Esophagus squamous epithelium (tissue), 5 donors: ENCODE measurements at regions not wholly inside any gene's neighbourhood (a gene's known extent, or its start where the extent isn't known, plus 50 kb on each side); places are given as distances from the start of the nearest gene placed in this dataset.

Experiments used
- DNase-seq: peaks from one replicate; lab custom pipeline; 2025; lab: John Stamatoyannopoulos, UW
- H3K27ac ChIP-seq, 4 donors: fragments of 200-600 bp; sonication (generic); one replicate each; pipeline ENCODE4 v1.5.1; 2016 to 2019; ENCODE audit warnings: mild to moderate bottlenecking in 1 of 4
- H3K27me3 ChIP-seq, 4 donors: fragments of 200-600 bp; sonication (generic); 1 replicate in 3 of 4; 2 replicates in 1 of 4; pipeline versions ENCODE4 v1.5.1 to v1.6.0; 2017 to 2021; ENCODE audit warnings: antibody characterized with exemption in 1 of 4
- H3K36me3 ChIP-seq, 3 donors: fragments of 200-600 bp; sonication (generic); one replicate each; pipeline ENCODE4 v1.5.1; 2016 to 2019
- H3K4me1 ChIP-seq, 3 donors: fragments of 200-600 bp; sonication (generic); one replicate each; pipeline ENCODE4 v1.5.1; 2017 to 2019
- H3K4me3 ChIP-seq, 4 donors: fragments of 200-600 bp; sonication (generic); 1 replicate in 3 of 4; 2 replicates in 1 of 4; pipeline ENCODE4 v1.5.1; 2016 to 2019; ENCODE audit warnings: mild to moderate bottlenecking in 2 of 4, moderate library complexity in 1 of 4
- H3K9me3 ChIP-seq, 3 donors: fragments of 200-600 bp; sonication (generic); one replicate each; pipeline ENCODE4 v1.5.1; 2016 to 2019
- CTCF ChIP-seq, 6 experiments: fragments of 450-650 bp in 4 of 6; fragments of 200-600 bp in 2 of 6; sonication (generic) in 2 of 6; IDR thresholded peaks; one replicate each; pipeline ENCODE4 v1.5.1; 2016 to 2019; ENCODE audit warnings: antibody characterized with exemption in 6 of 6, mild to moderate bottlenecking in 4 of 6, moderate library complexity in 4 of 6
- POLR2A ChIP-seq, 4 donors: fragments of 450-650 bp; IDR thresholded peaks; one replicate each; pipeline ENCODE4 v1.6.1; 2017; ENCODE audit warnings: antibody characterized with exemption in 4 of 4, mild to moderate bottlenecking in 4 of 4, moderate library complexity in 3 of 4
- WGBS, 2 donors: methylation state at CpG; one replicate each; pipeline ENCODE4 v1.1.5; 2018; 5-methylcytosine and 5-hydroxymethylcytosine counted together
- intact Hi-C: fragments of 100-400 bp; cut with DNase I; formaldehyde crosslinking; loops from one replicate; pipeline ENCODE4 v1.15.0; 2022
- donor health status: DM: yes; HTN: yes; CAD: no.

GRCh38 chr14:94963051-94963450 is 193.1 kb upstream of the GSC start:
- no peak for DNase-seq
- Histone ChIP-seq H3K4me3 (no peak overlapping the region), H3K36me3 (no peaks in the 10 kb centered on the region), H3K9me3 (no peaks in the 10 kb centered on the region), H3K4me1 (no peaks in the 10 kb centered on the region), H3K27ac (no peak overlapping the region), H3K27me3 (peaks cover 0 to 31% (median 0%) of the 10 kb centered on the region in 4 donors)
- TF ChIP-seq CTCF (IDR thresholded peaks at IDR 0.05) (no peak), POLR2A (IDR thresholded peaks at IDR 0.05) (no peak)
- intact Hi-C loops: no loop called here
- 77 to 79% methylated on average over 8 of the region's 8 CpGs for WGBS, 2 donors

DNA sequence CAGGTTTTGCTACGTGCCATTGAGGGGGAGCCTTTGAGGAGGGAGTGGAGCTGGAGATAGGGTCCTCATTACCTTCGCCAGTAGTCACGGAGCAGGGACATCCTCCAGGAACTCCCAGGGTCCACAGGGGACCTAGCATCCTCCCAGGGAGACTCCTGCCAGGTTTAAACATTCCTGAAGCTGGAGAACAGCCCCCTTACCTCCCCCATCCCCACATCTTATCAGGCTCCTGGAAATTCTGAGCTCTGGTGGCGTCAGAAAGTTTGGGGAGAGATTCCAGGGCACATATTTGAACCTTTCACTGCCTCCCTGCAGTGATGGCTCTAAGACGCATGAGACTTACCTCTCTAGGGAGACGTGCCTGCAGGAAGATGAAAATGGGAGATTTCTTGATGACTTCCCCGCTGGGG is 192.3 kb upstream of the GSC start:
- Histone ChIP-seq H3K4me3 (no peak overlapping the region), H3K4me1 (no peaks in the 10 kb centered on the region), H3K27ac (no peak overlapping the region), H3K9me3 (no peaks in the 10 kb centered on the region), H3K36me3 (no peaks in the 10 kb centered on the region), H3K27me3 (peaks cover 0 to 40% (median 0%) of the 10 kb centered on the region in 4 donors)
- DNase-seq: no peak
- WGBS, 2 donors: 43 to 45% methylated on average over 5 of the region's 7 CpGs
- TF ChIP-seq POLR2A (IDR thresholded peaks at IDR 0.05): no peak
- TF ChIP-seq CTCF (IDR thresholded peaks at IDR 0.05): no peak
- intact Hi-C loops: no loop called here

DNA sequence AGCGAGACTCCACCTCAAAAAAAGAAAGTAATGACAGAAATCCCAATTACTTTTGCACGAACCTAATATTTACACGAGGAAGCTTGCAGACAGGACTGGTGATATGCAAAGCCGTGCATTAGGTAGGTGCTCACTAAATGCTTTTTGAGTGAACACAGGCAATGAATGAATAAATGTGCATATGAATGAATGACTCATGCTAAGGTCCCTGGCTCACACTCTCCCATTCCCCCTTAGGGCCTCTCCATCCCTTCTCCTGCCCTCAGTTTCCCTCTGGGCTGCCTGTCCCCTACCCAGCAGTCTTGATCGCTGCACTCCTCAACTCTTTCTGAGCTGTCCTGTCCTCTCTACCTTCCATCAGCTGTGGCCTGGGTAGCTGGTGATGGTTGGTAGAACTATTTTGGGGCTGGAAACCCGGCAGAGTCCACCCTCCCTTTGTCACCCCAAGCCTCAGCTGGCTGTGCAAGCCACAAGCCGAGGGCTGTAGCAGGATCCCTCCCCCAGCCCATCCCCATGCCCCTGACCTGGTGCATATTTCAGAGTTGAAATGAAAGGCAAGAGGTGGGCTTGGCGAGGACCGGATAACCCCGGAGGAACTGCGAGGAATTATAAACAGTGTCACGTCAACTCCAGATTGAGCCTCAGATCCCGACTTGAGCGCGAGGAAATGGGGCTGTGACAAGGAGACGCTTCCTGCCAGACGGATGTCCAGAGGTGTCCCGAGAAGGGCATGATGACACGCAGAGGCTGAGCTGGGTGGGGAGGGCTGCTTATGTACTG is 191.7 kb upstream of the GSC start:
- Histone ChIP-seq H3K36me3 (no peaks in the 10 kb centered on the region), H3K9me3 (no peaks in the 10 kb centered on the region), H3K4me3 (no peak overlapping the region), H3K4me1 (no peaks in the 10 kb centered on the region), H3K27me3 (peaks cover 0 to 46% (median 0%) of the 10 kb centered on the region in 4 donors), H3K27ac (no peak overlapping the region)
- DNase-seq: no peak
- WGBS, 2 donors: 22 to 64% methylated on average over 18 to 19 of the region's 19 CpGs
- intact Hi-C loops: no loop called here
- TF ChIP-seq POLR2A (IDR thresholded peaks at IDR 0.05): no peak
- no peak for TF ChIP-seq CTCF (IDR thresholded peaks at IDR 0.05)

DNA sequence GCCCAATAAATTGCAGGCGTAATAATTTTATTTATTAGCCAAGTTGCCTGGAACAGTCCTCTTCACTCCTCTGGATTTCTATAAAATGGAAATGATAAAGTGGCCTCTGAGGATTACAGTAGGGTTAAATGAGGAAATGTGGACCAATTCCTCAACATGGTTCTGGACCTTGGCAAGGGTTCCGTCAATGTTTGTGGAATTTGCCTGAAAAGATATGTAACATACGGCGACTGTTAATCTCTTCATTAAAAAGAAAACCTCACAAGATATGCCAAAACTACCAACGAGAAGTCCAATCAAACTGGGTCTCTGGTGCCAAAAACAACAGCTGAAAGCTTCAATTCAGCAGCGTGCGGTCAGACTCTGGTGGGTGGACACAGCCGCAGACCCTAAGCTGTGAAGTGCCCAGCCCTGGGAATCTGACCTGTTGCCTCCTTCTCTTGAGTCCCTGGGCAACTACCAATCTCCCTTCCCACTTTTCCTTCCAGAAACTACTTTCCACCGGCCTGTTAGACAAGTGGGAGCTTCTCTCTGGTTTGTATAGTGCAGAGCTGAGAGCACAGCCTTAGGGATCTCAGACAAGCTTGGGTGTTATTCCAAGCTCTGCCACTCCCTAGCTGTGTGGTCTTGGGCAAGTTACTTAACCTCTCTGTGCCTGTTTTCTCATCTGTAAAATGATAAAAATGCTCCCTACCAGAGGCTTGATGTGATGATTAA is 190.5 kb upstream of the GSC start:
- intact Hi-C loops: no loop called here
- no peak overlapping the region for H3K4me3 ChIP-seq
- DNase-seq: no peak
- H3K27ac ChIP-seq: no peak overlapping the region
- no peaks in the 10 kb centered on the region for H3K9me3 ChIP-seq
- TF ChIP-seq POLR2A (IDR thresholded peaks at IDR 0.05) (no peak), CTCF (IDR thresholded peaks at IDR 0.05) (no peak)
- H3K36me3 ChIP-seq: no peaks in the 10 kb centered on the region
- no peaks in the 10 kb centered on the region for H3K4me1 ChIP-seq
- peaks cover 0 to 46% (median 0%) of the 10 kb centered on the region in 4 donors for H3K27me3 ChIP-seq
- WGBS, 2 donors: 59 to 71% methylated on average over 8 to 9 of the region's 9 CpGs
